H9 (cell line): ENCODE measurements at regions not wholly inside any gene's neighbourhood (a gene's known extent, or its start where the extent isn't known, plus 50 kb on each side); places are given as distances from the start of the nearest gene placed in this dataset.

Experiments
- DNase-seq: peaks from one replicate; pipeline ENCODE4 v3.0.0-alpha.2; 2017
- H2AFZ ChIP-seq: one replicate; pipeline ENCODE4 v1.6.1; 2013; ENCODE audit warnings: mild to moderate bottlenecking, low read length, control low read depth, moderate library complexity
- H2AK5ac ChIP-seq: 2 replicates; pipeline ENCODE4 v1.6.1; 2013; ENCODE audit warnings: low read length, control low read depth, mixed read lengths; ENCODE audit not compliant: insufficient read length
- H2BK120ac ChIP-seq: one replicate; pipeline ENCODE4 v1.6.1; 2013; ENCODE audit warnings: low read depth, mild to moderate bottlenecking, low read length, control low read depth, inconsistent platforms; ENCODE audit not compliant: poor library complexity, severe bottlenecking
- H2BK12ac ChIP-seq: 2 replicates; pipeline ENCODE4 v1.6.1; 2013; ENCODE audit warnings: low read length, control low read depth, mixed read lengths, low read depth; ENCODE audit not compliant: insufficient read length
- H2BK15ac ChIP-seq: 2 replicates; pipeline ENCODE4 v1.6.1; 2013; ENCODE audit warnings: low read depth, low read length, control low read depth
- H2BK20ac ChIP-seq: one replicate; pipeline ENCODE4 v1.6.1; 2013; ENCODE audit warnings: low read depth, mild to moderate bottlenecking, low read length, control low read depth, inconsistent platforms; ENCODE audit not compliant: poor library complexity, severe bottlenecking
- H2BK5ac ChIP-seq: 2 replicates; pipeline ENCODE4 v1.6.1; 2013; ENCODE audit warnings: low read length, control low read depth, mixed read lengths; ENCODE audit not compliant: insufficient read length
- H3K14ac ChIP-seq: 2 replicates; pipeline ENCODE4 v1.6.1; 2013; ENCODE audit warnings: low read length, control low read depth; ENCODE audit not compliant: insufficient read depth
- H3K18ac ChIP-seq: 2 replicates; pipeline ENCODE4 v1.6.1; 2013; ENCODE audit warnings: low read depth, mild to moderate bottlenecking, mixed read lengths, low read length, control low read depth; ENCODE audit not compliant: insufficient read length
- H3K23ac ChIP-seq: 2 replicates; pipeline ENCODE4 v1.6.1; 2013; ENCODE audit warnings: low read length, control low read depth, mixed read lengths, low read depth; ENCODE audit not compliant: insufficient read length
- H3K23me2 ChIP-seq: 2 replicates; pipeline ENCODE4 v1.6.1; 2013; ENCODE audit warnings: low read depth, mild to moderate bottlenecking, mixed read lengths, low read length, control low read depth; ENCODE audit not compliant: insufficient read length, poor library complexity, severe bottlenecking
- H3K27ac ChIP-seq: 2 replicates; pipeline ENCODE4 v1.5.1; 2013; ENCODE audit warnings: low read length, control low read depth, mixed read lengths, low read depth; ENCODE audit not compliant: insufficient read length
- H3K27me3 ChIP-seq: 2 replicates; pipeline ENCODE4 v1.6.1; 2013; ENCODE audit warnings: low read length, control low read depth, inconsistent platforms; ENCODE audit not compliant: insufficient read depth
- H3K4ac ChIP-seq: 2 replicates; pipeline ENCODE4 v1.6.1; 2013; ENCODE audit warnings: low read depth, mild to moderate bottlenecking, control low read depth, inconsistent platforms, low read length, moderate library complexity
- H3K4me1 ChIP-seq: 2 replicates; pipeline ENCODE4 v1.6.1; 2013; ENCODE audit warnings: low read length, control low read depth, inconsistent platforms; ENCODE audit not compliant: insufficient read depth
- H3K4me2 ChIP-seq: 2 replicates; pipeline ENCODE4 v1.6.1; 2013; ENCODE audit warnings: low read length, control low read depth, mixed read lengths; ENCODE audit not compliant: insufficient read length, insufficient read depth
- H3K56ac ChIP-seq: 2 replicates; pipeline ENCODE4 v1.6.1; 2013; ENCODE audit warnings: low read depth, mild to moderate bottlenecking, mixed read lengths, low read length, control low read depth; ENCODE audit not compliant: insufficient read length
- H3K79me1 ChIP-seq: 2 replicates; pipeline ENCODE4 v1.6.1; 2013; ENCODE audit warnings: low read depth, mild to moderate bottlenecking, moderate library complexity, low read length, control low read depth, inconsistent platforms; ENCODE audit not compliant: insufficient read depth, poor library complexity, severe bottlenecking
- H3K79me2 ChIP-seq: 2 replicates; pipeline ENCODE4 v1.6.1; 2013; ENCODE audit warnings: low read length, control low read depth, inconsistent platforms; ENCODE audit not compliant: insufficient read depth
- H3K9ac ChIP-seq: 2 replicates; pipeline ENCODE4 v1.6.1; 2013; ENCODE audit warnings: low read length, control low read depth, mixed read lengths; ENCODE audit not compliant: insufficient read length; ENCODE audit errors: extremely low read depth
- H3K9me3 ChIP-seq: one replicate; pipeline ENCODE4 v1.6.1; 2013; ENCODE audit warnings: low read depth, low read length, inconsistent platforms; ENCODE audit not compliant: control insufficient read depth
- H3T11ph ChIP-seq: one replicate; pipeline ENCODE4 v1.6.1; 2013; ENCODE audit warnings: mild to moderate bottlenecking, low read length, control low read depth, inconsistent platforms
- H4K20me1 ChIP-seq: one replicate; pipeline ENCODE4 v1.6.1; 2013; ENCODE audit not compliant: control insufficient read depth, insufficient read length, insufficient read depth
- H4K5ac ChIP-seq: 2 replicates; pipeline ENCODE4 v1.6.1; 2013; ENCODE audit warnings: low read depth, mild to moderate bottlenecking, mixed read lengths, low read length, control low read depth; ENCODE audit not compliant: insufficient read length
- H4K8ac ChIP-seq: replicated peaks from 2 replicates; pipeline ENCODE4 v1.6.1; 2013; ENCODE audit warnings: low read length, control low read depth, mixed read lengths, low read depth; ENCODE audit not compliant: insufficient read length
- H4K91ac ChIP-seq: 2 replicates; pipeline ENCODE4 v1.6.1; 2013; ENCODE audit warnings: low read depth, mild to moderate bottlenecking, moderate library complexity, mixed read lengths, low read length, control low read depth; ENCODE audit not compliant: insufficient read length
- H3K27ac Mint-ChIP-seq, 3 experiments: 2 replicates in 2 of 3; 3 replicates in 1 of 3; pipeline ENCODE4 v1.8.0; 2020 to 2021; ENCODE audit warnings: mixed read lengths in 3 of 3, mild to moderate bottlenecking in 1 of 3, moderate library complexity in 1 of 3
- H3K27me3 Mint-ChIP-seq: 2 replicates; pipeline ENCODE4 v1.8.0; 2021; ENCODE audit warnings: low read depth, mild to moderate bottlenecking, moderate library complexity, mixed read lengths
- H3K36me3 Mint-ChIP-seq, 3 experiments: 2 replicates in 2 of 3; 3 replicates in 1 of 3; pipeline ENCODE4 v1.8.0; 2020 to 2021; ENCODE audit warnings: low read depth in 3 of 3, mixed read lengths in 3 of 3; ENCODE audit not compliant: insufficient read depth in 1 of 3
- H3K4me1 Mint-ChIP-seq, 2 experiments: 2 replicates each; pipeline ENCODE4 v1.8.0; 2020; ENCODE audit warnings: mixed read lengths in 2 of 2
- H3K4me3 Mint-ChIP-seq, 2 experiments: 2 replicates in 1 of 2; 3 replicates in 1 of 2; pipeline ENCODE4 v1.8.0; 2020 to 2021; ENCODE audit warnings: mild to moderate bottlenecking in 2 of 2, mixed read lengths in 2 of 2, moderate library complexity in 1 of 2
- H3K9me3 Mint-ChIP-seq, 2 experiments: 2 replicates in 1 of 2; 3 replicates in 1 of 2; pipeline ENCODE4 v1.8.0; 2020; ENCODE audit warnings: mild to moderate bottlenecking in 2 of 2, mixed read lengths in 2 of 2, moderate library complexity in 1 of 2
- CTCF ChIP-seq: fragments of 200-600 bp; sonication (generic); conservative IDR thresholded peaks from 3 replicates; pipeline ENCODE4 v1.8.0; 2021; ENCODE audit warnings: antibody characterized with exemption, mild to moderate bottlenecking
- WGBS: extraction: QIAGEN DNeasy Blood & Tissue Kit; methylation state at CpG from one replicate; pipeline ENCODE4 v1.1.7; 2013; ENCODE audit warnings: missing lambda C conversion rate, low lambda C conversion rate, mixed read lengths; ENCODE audit not compliant: insufficient read length; ENCODE audit errors: extremely low coverage; 5-methylcytosine and 5-hydroxymethylcytosine counted together

DNA sequence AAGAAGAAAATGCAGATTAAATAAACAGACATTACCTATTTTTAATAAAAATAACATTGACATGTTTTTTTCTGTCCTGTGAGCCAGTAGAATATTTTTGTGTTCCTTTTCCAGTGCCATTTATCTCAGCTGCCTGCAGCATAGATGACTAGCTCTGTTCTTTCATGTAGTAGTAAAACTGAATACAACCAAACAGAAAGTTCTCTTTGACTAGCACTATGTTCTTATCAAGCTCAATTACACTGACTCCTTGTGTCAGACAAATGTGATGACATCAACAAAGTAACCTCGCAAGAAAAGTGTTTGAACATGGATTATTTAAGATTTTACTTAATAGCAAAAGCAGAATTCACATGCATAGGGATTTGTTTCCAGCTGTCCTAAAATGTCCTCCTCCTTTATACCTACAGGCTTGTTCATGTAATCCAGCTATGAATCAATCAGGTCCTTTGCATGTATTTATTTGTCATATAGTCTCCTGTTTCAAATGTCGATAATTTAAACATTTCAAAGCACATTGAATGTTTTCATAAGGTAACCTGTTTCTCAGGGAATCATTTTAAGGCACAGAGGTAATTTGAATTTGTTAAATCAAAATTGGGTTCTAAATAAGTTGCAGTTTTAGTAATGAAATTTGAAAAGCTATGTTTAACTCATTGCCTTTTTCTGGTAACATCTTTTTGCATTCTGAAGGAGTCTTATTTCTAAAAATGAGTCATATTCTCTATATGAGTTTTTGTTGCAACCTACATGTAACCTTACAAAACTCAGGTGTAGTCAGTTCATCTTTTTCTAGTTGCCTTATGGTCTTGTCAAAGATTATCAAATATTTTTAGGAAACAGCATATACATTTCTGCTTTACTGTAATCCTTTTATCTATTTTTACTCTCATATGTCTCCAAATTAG lies 215.3 kb upstream of the GULP1 start:
- Histone ChIP-seq H3K18ac (no peak overlapping the region), H4K20me1 (no peaks in the 10 kb centered on the region), H3K79me1 (no peaks in the 10 kb centered on the region), H3K14ac (no peak overlapping the region), H4K8ac (no peak overlapping the region), H3K27ac (no peak overlapping the region), H3K23me2 (no peaks in the 10 kb centered on the region), H2BK15ac (no peak overlapping the region), H3T11ph (no peak overlapping the region), H3K4ac (no peak overlapping the region), H3K56ac (no peak overlapping the region), H2BK20ac (no peak overlapping the region), H3K4me1 (no peaks in the 10 kb centered on the region), H3K23ac (no peak overlapping the region), H2AFZ (no peak overlapping the region), H3K9ac (no peak overlapping the region), H4K5ac (no peak overlapping the region), H3K79me2 (no peaks in the 10 kb centered on the region), H3K4me2 (no peak overlapping the region), H3K27me3 (no peaks in the 10 kb centered on the region), H2AK5ac (no peak overlapping the region), H2BK12ac (no peak overlapping the region), H3K9me3 (no peaks in the 10 kb centered on the region), H2BK5ac (no peak overlapping the region), H2BK120ac (no peak overlapping the region), H4K91ac (no peak overlapping the region)
- Mint-ChIP-seq H3K4me1 (no peaks in the 10 kb centered on the region), H3K4me3 (no peak overlapping the region), H3K36me3 (peaks cover 0 to 24% (median 10%) of the 10 kb centered on the region in 3 experiments; a peak in 4 of 7 replicates), H3K27me3 (no peaks in the 10 kb centered on the region; the same call in 1 of the 2 replicates), H3K27ac (no peak overlapping the region), H3K9me3 (peaks cover 4 to 14% of the 10 kb centered on the region in 2 experiments)
- no peak for TF ChIP-seq CTCF
- DNase-seq, result no peak
- no CpG with 5 or more reads among the region's 2 CpGs for WGBS
